ENCODE measurements at regions not wholly inside any gene's neighbourhood (a gene's known extent, or its start where the extent isn't known, plus 50 kb on each side); places are given as distances from the start of the nearest gene placed in this dataset.

DNA sequence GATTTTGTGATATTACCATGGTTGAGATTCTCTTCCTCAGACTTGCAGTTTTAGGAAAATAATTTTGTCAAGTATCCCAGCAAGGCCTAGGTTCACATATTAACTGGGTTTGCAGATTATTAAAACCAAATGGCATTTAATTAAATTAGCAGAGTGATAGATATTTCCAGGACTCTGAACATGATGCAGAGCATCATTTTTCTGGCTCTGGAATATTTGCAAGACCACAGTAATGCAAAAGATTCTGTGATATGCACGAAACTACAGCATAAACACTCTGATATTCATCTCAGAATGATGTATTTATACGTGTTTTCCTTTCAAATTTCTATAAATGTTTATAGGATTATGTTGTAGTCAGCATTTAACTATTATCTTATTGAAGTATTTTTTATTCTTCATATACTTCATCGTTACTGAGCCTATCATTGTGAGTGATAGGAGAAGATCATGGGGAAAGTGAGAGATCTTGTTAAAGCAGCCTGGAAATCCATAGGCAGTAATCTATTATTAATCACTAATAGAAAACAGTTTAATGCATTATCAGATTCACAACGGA is 1245.6 kb downstream of the OTOL1 start:
- Mint-ChIP-seq H3K4me1 (ENCODE audit: low read depth) (no peaks in the 10 kb centered on the region), H3K36me3 (ENCODE audit: low read depth) (no peaks in the 10 kb centered on the region), H3K27ac (no peak overlapping the region), H3K4me3 (no peak overlapping the region), H3K27me3 (no peaks in the 10 kb centered on the region), H3K9me3 (peaks cover 2% of the 10 kb centered on the region)
- intact Hi-C loops (cut with micrococcal nuclease) = no loop called here
- POLR2A ChIA-PET = no interaction called here
- CTCF ChIA-PET = no interaction called here
- ATAC-seq (no peak), DNase-seq (no peak)
- TF ChIP-seq, protein P1, sequence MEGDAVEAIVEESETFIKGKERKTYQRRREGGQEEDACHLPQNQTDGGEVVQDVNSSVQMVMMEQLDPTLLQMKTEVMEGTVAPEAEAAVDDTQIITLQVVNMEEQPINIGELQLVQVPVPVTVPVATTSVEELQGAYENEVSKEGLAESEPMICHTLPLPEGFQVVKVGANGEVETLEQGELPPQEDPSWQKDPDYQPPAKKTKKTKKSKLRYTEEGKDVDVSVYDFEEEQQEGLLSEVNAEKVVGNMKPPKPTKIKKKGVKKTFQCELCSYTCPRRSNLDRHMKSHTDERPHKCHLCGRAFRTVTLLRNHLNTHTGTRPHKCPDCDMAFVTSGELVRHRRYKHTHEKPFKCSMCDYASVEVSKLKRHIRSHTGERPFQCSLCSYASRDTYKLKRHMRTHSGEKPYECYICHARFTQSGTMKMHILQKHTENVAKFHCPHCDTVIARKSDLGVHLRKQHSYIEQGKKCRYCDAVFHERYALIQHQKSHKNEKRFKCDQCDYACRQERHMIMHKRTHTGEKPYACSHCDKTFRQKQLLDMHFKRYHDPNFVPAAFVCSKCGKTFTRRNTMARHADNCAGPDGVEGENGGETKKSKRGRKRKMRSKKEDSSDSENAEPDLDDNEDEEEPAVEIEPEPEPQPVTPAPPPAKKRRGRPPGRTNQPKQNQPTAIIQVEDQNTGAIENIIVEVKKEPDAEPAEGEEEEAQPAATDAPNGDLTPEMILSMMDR (IDR thresholded peaks at IDR 0.05) = no peak

DNA sequence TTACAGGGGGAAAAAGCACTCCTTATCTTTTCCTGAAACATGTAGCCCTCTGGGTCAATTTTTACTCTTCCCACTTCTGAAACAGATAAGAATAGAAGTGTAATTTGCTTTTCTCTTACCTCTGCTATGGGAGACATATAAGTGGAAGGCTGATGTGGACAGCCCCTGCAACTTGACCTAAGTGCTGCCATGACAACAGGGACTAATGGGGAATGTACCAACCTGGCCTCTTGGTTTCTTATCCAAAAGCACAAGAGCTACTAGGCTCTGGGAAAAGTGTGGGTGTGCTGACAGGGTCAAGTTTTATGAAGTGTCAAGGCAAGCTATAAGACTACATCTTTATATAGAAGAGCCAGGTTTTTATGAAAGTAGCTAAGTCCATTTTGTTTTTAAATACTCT is 1246.5 kb downstream of the OTOL1 start:
- intact Hi-C loops (cut with micrococcal nuclease) = no loop called here
- Mint-ChIP-seq H3K27me3 (no peaks in the 10 kb centered on the region), H3K4me3 (no peak overlapping the region), H3K36me3 (ENCODE audit: low read depth) (no peaks in the 10 kb centered on the region), H3K4me1 (ENCODE audit: low read depth) (no peaks in the 10 kb centered on the region), H3K9me3 (peaks cover 2% of the 10 kb centered on the region), H3K27ac (no peak overlapping the region)
- TF ChIP-seq, protein P1 (IDR thresholded peaks at IDR 0.05) = no peak
- POLR2A ChIA-PET = no interaction called here
- CTCF ChIA-PET = no interaction called here
- no peak for ATAC-seq
- no peak for DNase-seq

DNA sequence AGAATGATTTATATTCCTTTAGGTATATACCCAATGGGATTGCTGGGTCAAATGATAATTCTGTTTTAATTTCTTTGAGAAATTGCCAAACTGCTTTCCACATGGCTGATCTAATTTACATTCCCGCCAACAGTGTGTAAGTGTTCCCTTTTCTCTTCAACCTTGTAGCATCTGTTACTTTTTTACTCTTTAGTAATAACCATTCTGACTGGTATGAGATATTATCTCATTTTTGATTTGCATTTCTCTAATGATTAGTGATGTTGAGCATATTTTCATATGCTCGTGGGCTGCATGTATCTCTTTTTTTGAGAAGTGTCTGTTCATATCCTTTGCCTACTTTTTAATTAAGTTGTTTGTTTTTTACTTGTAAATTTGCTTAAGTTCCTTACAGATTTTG is 1264.2 kb downstream of the OTOL1 start:
- Mint-ChIP-seq H3K27me3 (no peaks in the 10 kb centered on the region), H3K27ac (no peak overlapping the region), H3K36me3 (ENCODE audit: low read depth) (no peaks in the 10 kb centered on the region), H3K4me3 (no peak overlapping the region), H3K9me3 (peaks cover 1% of the 10 kb centered on the region), H3K4me1 (ENCODE audit: low read depth) (no peaks in the 10 kb centered on the region)
- DNase-seq (no peak), ATAC-seq (no peak)
- ChIA-PET CTCF (no interaction called here), POLR2A (no interaction called here)
- TF ChIP-seq, protein P1 (IDR thresholded peaks at IDR 0.05) = no peak
- intact Hi-C loops (cut with micrococcal nuclease) = no loop called here

DNA sequence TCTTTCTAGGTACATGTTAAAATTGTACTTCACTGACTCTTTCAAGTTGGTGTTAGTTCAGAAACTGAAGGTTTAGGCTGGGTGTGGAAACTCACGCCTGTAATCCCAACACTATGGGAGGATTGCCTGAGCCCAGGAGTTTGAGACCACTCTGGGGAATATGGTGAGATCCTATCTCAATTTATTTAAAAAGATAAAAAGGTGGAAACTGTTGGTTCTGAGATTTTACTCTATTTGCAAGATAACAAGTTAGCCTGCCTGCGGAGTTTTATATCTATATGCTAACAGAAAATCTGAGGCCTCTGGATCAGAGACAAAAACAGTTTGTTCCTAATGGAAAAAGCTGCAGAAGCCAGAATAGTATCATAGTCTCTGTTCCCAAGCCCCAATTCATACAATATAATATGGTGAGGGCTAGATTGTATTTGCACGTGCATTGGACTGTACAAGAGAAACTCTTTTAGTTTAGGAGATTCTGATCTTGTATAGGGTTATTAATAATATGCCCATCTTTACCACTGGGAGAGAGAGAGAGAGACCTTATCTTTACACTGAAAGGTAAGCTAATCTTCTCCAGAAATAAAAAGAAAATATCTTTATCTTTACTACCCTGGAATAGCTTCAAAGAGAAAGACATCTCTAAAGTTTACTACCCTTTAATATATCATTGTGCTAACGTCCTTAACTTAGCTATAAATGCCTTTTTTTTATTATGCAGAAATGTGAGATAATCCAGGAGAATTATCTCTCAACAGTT is 1267.6 kb downstream of the OTOL1 start:
- H3K36me3 Mint-ChIP-seq (ENCODE audit: low read depth) = no peaks in the 10 kb centered on the region
- TF ChIP-seq, protein P1 (IDR thresholded peaks at IDR 0.05) = no peak
- no peak overlapping the region for H3K4me3 Mint-ChIP-seq
- DNase-seq (no peak), ATAC-seq (no peak)
- H3K27ac Mint-ChIP-seq = no peak overlapping the region
- no peaks in the 10 kb centered on the region for H3K27me3 Mint-ChIP-seq
- intact Hi-C loops (cut with micrococcal nuclease) = no loop called here
- peaks cover 2% of the 10 kb centered on the region for H3K9me3 Mint-ChIP-seq
- ChIA-PET CTCF (no interaction called here), POLR2A (no interaction called here)
- H3K4me1 Mint-ChIP-seq (ENCODE audit: low read depth) = no peaks in the 10 kb centered on the region

DNA sequence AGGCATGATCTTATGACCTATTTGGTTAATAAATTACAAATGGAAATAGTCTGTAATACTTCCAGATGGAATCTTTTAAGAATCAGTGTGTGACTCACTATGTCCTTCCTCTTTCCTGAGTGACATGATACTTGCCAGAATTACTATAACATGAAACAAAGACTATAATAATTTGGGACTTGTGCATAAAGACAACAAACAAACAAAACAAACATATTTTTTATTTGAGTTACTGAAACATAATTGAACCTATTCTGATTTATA is 1268.1 kb downstream of the OTOL1 start:
- TF ChIP-seq, protein P1 (IDR thresholded peaks at IDR 0.05) = no peak
- intact Hi-C loops (cut with micrococcal nuclease) = no loop called here
- H3K27ac Mint-ChIP-seq = no peak overlapping the region
- peaks cover 2% of the 10 kb centered on the region for H3K9me3 Mint-ChIP-seq
- H3K27me3 Mint-ChIP-seq = no peaks in the 10 kb centered on the region
- H3K4me1 Mint-ChIP-seq (ENCODE audit: low read depth) = no peaks in the 10 kb centered on the region
- ATAC-seq = no peak
- no peaks in the 10 kb centered on the region for H3K36me3 Mint-ChIP-seq (ENCODE audit: low read depth)
- ChIA-PET POLR2A (no interaction called here), CTCF (no interaction called here)
- DNase-seq = no peak
- H3K4me3 Mint-ChIP-seq = no peak overlapping the region
